HepG2 (cell line): ENCODE measurements at regions not wholly inside any gene's neighbourhood (a gene's known extent, or its start where the extent isn't known, plus 50 kb on each side); places are given as distances from the start of the nearest gene placed in this dataset.

Experiments
- ATAC-seq: fragments of 200-7000 bp; cut with Tn5 transposase; 3 replicates; pipeline ENCODE4 v1.9.1; 2020; ENCODE audit warnings: mild to moderate bottlenecking, moderate library complexity
- BruUV-seq: library from RNA; stranded (reverse); fragments of 400-500 nt; replicated peaks from 2 replicates; lab custom pipeline; 2021; lab: Mats Ljungman, UMichigan
- CTCF ChIA-PET: fragments of 300-600 bp; formaldehyde crosslinking; extraction: SDS; loops from one replicate; lab custom pipeline; 2021; ENCODE audit warnings: low total read pairs, inconsistent platforms, low intra/inter-chr PET ratio; lab: Yijun Ruan, JAX
- POLR2A ChIA-PET: fragments of 350-600 bp; sonication (Branson Sonifier 250); formaldehyde crosslinking; loops from one replicate; lab custom pipeline; 2020; ENCODE audit warnings: antibody characterized with exemption, inconsistent platforms; lab: Yijun Ruan, JAX
- DNase-seq: peaks from one replicate; pipeline ENCODE4 v3.0.0-alpha.2; 2015; ENCODE audit warnings: low spot score
- FAIRE-seq: peaks from 3 replicates; lab custom pipeline; 2011; peaks lifted over from hg19 to GRCh38; lab: Jason Lieb, UNC
- H2AFZ ChIP-seq: one replicate; pipeline ENCODE4 v1.6.1; 2011; ENCODE audit warnings: low read length, inconsistent platforms
- H3K27ac ChIP-seq: fragments of 300-600 bp; 3 replicates; pipeline ENCODE4 v1.8.0; 2011; ENCODE audit warnings: mixed run types, mild to moderate bottlenecking, mixed read lengths, low read length, inconsistent platforms; ENCODE audit not compliant: insufficient read depth; ENCODE audit errors: extremely low read length
- H3K27me3 ChIP-seq, 2 experiments: fragments of 200-600 bp in 1 of 2; 2 replicates in 1 of 2; 3 replicates in 1 of 2; pipeline versions ENCODE4 v1.6.0 to v1.8.0; 2011; ENCODE audit warnings: low read length in 2 of 2, mild to moderate bottlenecking in 2 of 2, moderate library complexity in 2 of 2, inconsistent platforms in 1 of 2; ENCODE audit not compliant: insufficient read depth in 2 of 2, control insufficient read depth in 1 of 2
- H3K36me3 ChIP-seq, 2 experiments: fragments of 200-600 bp in 1 of 2; replicated peaks in 1 of 2; 2 replicates in 1 of 2; 3 replicates in 1 of 2; pipeline versions ENCODE4 v1.5.1 to v1.8.0; 2011; ENCODE audit warnings: low read length in 2 of 2, inconsistent platforms in 1 of 2; ENCODE audit not compliant: insufficient read depth in 2 of 2, control insufficient read depth in 1 of 2
- H3K4me1 ChIP-seq: 2 replicates; pipeline ENCODE4 v1.5.1; 2012; ENCODE audit warnings: low read length, inconsistent platforms; ENCODE audit not compliant: insufficient read depth
- H3K4me2 ChIP-seq: 2 replicates; pipeline ENCODE4 v1.6.0; 2011; ENCODE audit warnings: low read depth, low read length, inconsistent platforms
- H3K4me3 ChIP-seq, 3 experiments: fragments of 200-600 bp in 1 of 3; sonication (generic), shearing (Covaris generic) in 1 of 3; replicated peaks in 1 of 3; 2 replicates each; pipeline ENCODE4 v1.5.1; 2011 to 2016; ENCODE audit warnings: low read length in 3 of 3, inconsistent platforms in 2 of 3, low read depth in 2 of 3, mild to moderate bottlenecking in 2 of 3, control low read depth in 1 of 3, mixed read lengths in 1 of 3; ENCODE audit not compliant: insufficient read depth in 1 of 3
- H3K79me2 ChIP-seq: one replicate; pipeline ENCODE4 v1.6.1; 2011; ENCODE audit warnings: low read length, inconsistent platforms; ENCODE audit not compliant: insufficient read depth
- H3K9ac ChIP-seq: 2 replicates; pipeline ENCODE4 v1.6.0; 2011; ENCODE audit warnings: mild to moderate bottlenecking, low read depth, low read length, inconsistent platforms; ENCODE audit not compliant: insufficient read depth
- H3K9me3 ChIP-seq: 2 replicates; pipeline ENCODE4 v1.5.1; 2012; ENCODE audit warnings: mild to moderate bottlenecking, low read length
- H4K20me1 ChIP-seq: 2 replicates; pipeline ENCODE4 v1.6.0; 2011; ENCODE audit warnings: inconsistent platforms, mild to moderate bottlenecking, low read length, moderate library complexity; ENCODE audit not compliant: insufficient read depth
- ARHGAP35 ChIP-seq: sonication (generic); formaldehyde crosslinking; IDR thresholded peaks from 2 replicates; pipeline ENCODE4 v1.9.0; 2022; ENCODE audit warnings: mild to moderate bottlenecking, inconsistent platforms, moderate library complexity, missing genetic modification reagents, borderline replicate concordance
- ETS1 ChIP-seq: sonication (generic); formaldehyde crosslinking; IDR thresholded peaks from 2 replicates; pipeline ENCODE4 v1.4.0; 2020; ENCODE audit warnings: missing genetic modification reagents
- ETV5 ChIP-seq: IDR thresholded peaks from 2 replicates; pipeline ENCODE4 v1.6.1; 2018; ENCODE audit warnings: missing biosample characterization, missing genetic modification reagents, inconsistent platforms, borderline replicate concordance
- FOSL2 ChIP-seq: sonication (generic); formaldehyde crosslinking; IDR thresholded peaks from 2 replicates; pipeline ENCODE4 v1.4.0; 2020; ENCODE audit warnings: missing genetic modification reagents
- FOXA3 ChIP-seq: IDR thresholded peaks from 2 replicates; pipeline ENCODE4 v1.6.1; 2016; ENCODE audit warnings: missing genetic modification reagents, missing compliant biosample characterization
- FOXO1 ChIP-seq: sonication (generic); formaldehyde crosslinking; IDR thresholded peaks from 2 replicates; pipeline ENCODE4 v1.4.0; 2020; ENCODE audit warnings: missing genetic modification reagents
- HOXA5 ChIP-seq: sonication (generic); formaldehyde crosslinking; IDR thresholded peaks from 2 replicates; pipeline ENCODE4 v1.4.0; 2020; ENCODE audit warnings: missing genetic modification reagents
- KLF13 ChIP-seq: sonication (generic); formaldehyde crosslinking; IDR thresholded peaks from 2 replicates; pipeline ENCODE4 v1.4.0; 2020; ENCODE audit warnings: mild to moderate bottlenecking, missing genetic modification reagents
- NFKBIZ ChIP-seq: IDR thresholded peaks from 2 replicates; pipeline ENCODE4 v1.6.1; 2018; ENCODE audit warnings: missing genetic modification reagents, missing compliant biosample characterization
- PITX1 ChIP-seq: sonication (generic); formaldehyde crosslinking; IDR thresholded peaks from 2 replicates; pipeline ENCODE4 v1.5.1; 2020; ENCODE audit warnings: mild to moderate bottlenecking, missing genetic modification reagents
- RARA ChIP-seq: IDR thresholded peaks from 2 replicates; pipeline ENCODE4 v1.6.1; 2016; ENCODE audit warnings: missing genetic modification reagents, missing compliant biosample characterization
- SIN3B ChIP-seq: fragments of 150-350 bp; IDR thresholded peaks from 2 replicates; pipeline ENCODE4 v1.6.1; 2014; ENCODE audit warnings: low read length
- SP1 ChIP-seq, 2 experiments: fragments of 450-650 bp in 1 of 2; sonication (generic) in 1 of 2; formaldehyde crosslinking in 1 of 2; IDR thresholded peaks; 2 replicates each; pipeline versions ENCODE4 v1.4.0 to v1.6.1; 2016 to 2020; ENCODE audit warnings: missing genetic modification reagents in 1 of 2
- TARDBP ChIP-seq: sonication (generic); formaldehyde crosslinking; IDR thresholded peaks from 2 replicates; pipeline ENCODE4 v1.8.0; 2022; ENCODE audit warnings: mild to moderate bottlenecking, missing genetic modification reagents
- THAP11 ChIP-seq: IDR thresholded peaks from 2 replicates; pipeline ENCODE4 v1.6.1; 2016; ENCODE audit warnings: missing biosample characterization, missing genetic modification reagents
- ZBTB7A ChIP-seq: sonication (generic); formaldehyde crosslinking; IDR thresholded peaks from 2 replicates; pipeline ENCODE4 v1.8.0; 2022; ENCODE audit warnings: mild to moderate bottlenecking, missing genetic modification reagents
- ZFP62 ChIP-seq: sonication (generic); formaldehyde crosslinking; IDR thresholded peaks from 2 replicates; pipeline ENCODE4 v1.4.0; 2020; ENCODE audit warnings: missing genetic modification reagents
- ZNF547 ChIP-seq: sonication (generic); formaldehyde crosslinking; IDR thresholded peaks from 2 replicates; pipeline ENCODE4 v1.5.1; 2020; ENCODE audit warnings: mild to moderate bottlenecking, missing genetic modification reagents
- WGBS: methylation state at CpG from one replicate; pipeline ENCODE4 v1.1.6; 2017; ENCODE audit warnings: low lambda C conversion rate; 5-methylcytosine and 5-hydroxymethylcytosine counted together
- in situ Hi-C: cut with HindIII; loops from 2 replicates; pipeline ENCODE4 v1.10.0; 2017; ENCODE audit warnings: low pct_unique_long_range_greater_than_20kb; ENCODE audit not compliant: extremely low pct_ligation_motif_present
- intact Hi-C: fragments of 100-400 bp; cut with micrococcal nuclease; formaldehyde crosslinking; loops from one replicate; pipeline ENCODE4 v1.10.0; 2022; ENCODE audit not compliant: unreplicated experiment
- TF ChIP-seq, protein P1 (sequence below): sonication (generic); IDR thresholded peaks from 2 replicates; pipeline ENCODE4 v1.6.1; 2016; ENCODE audit warnings: low read depth, borderline replicate concordance

GRCh38 chr7:16040346-16040745, 353.9 kb upstream of the MEOX2 start:
- POLR2A ChIA-PET, result no interaction called here
- Histone ChIP-seq H2AFZ (no peak overlapping the region), H3K4me3 (no peak overlapping the region), H3K79me2 (no peaks in the 10 kb centered on the region), H3K4me1 (no peaks in the 10 kb centered on the region), H3K4me2 (no peak overlapping the region), H3K9ac (no peak overlapping the region), H3K36me3 (no peaks in the 10 kb centered on the region), H3K27ac (no peak overlapping the region), H3K27me3 (no peaks in the 10 kb centered on the region), H3K9me3 (0 out of 2 replicates have a peak, but pooled peaks cover 5% of the 10 kb centered on the region), H4K20me1 (no peaks in the 10 kb centered on the region)
- no TSS peak for BruUV-seq
- FAIRE-seq (no peak), ATAC-seq (no peak), DNase-seq (no peak)
- TF ChIP-seq SP1 (IDR thresholded peaks at IDR 0.05) (no peak), SP1 (CRISPR knock-in tag; IDR thresholded peaks at IDR 0.05) (no peak), ZNF547 (no peak), KLF13 (CRISPR knock-in tag) (no peak), ETV5 (no peak), FOSL2 (CRISPR knock-in tag) (no peak), ETS1 (CRISPR knock-in tag) (no peak), TARDBP (no peak), FOXO1 (CRISPR knock-in tag) (no peak), NFKBIZ (CRISPR knock-in tag) (no peak), HOXA5 (no peak), FOXA3 (CRISPR knock-in tag) (no peak), RARA (CRISPR knock-in tag) (no peak), SIN3B (no peak), PITX1 (CRISPR knock-in tag) (no peak), THAP11 (CRISPR knock-in tag) (no peak), ZBTB7A (CRISPR knock-in tag) (no peak), ZFP62 (no peak), ARHGAP35 (CRISPR knock-in tag) (no peak)
- TF ChIP-seq, protein P1, sequence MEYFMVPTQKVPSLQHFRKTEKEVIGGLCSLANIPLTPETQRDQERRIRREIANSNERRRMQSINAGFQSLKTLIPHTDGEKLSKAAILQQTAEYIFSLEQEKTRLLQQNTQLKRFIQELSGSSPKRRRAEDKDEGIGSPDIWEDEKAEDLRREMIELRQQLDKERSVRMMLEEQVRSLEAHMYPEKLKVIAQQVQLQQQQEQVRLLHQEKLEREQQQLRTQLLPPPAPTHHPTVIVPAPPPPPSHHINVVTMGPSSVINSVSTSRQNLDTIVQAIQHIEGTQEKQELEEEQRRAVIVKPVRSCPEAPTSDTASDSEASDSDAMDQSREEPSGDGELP, result no peak
- CTCF ChIA-PET, result no interaction called here
- intact Hi-C loops, result no loop called here
- WGBS, result 48% methylated on average over 5 of the region's 5 CpGs
- in situ Hi-C loops, result no loop called here
